ENCODE measurements at regions not wholly inside any gene's neighbourhood (a gene's known extent, or its start where the extent isn't known, plus 50 kb on each side); places are given as distances from the start of the nearest gene placed in this dataset.

DNA sequence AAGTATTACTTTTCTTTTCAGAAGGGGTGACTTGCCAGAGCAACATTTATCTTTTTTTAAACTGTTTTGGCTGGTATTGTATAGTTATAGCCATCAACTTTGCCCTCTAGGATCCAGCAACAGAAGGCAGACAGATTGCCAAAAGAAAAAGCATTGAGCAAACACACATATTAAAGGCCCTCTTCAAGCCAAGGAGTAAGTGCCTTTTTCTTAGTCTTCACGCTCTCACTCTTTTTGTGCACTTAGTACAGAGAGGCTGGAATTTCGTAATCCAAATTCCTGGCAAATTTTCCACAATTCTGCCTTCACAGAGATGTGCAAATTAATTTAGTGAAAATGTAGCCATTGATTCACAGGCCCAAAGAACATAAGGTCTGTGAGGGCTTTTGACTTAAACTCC, 253.1 kb upstream of the EDA2R start:
- TF ChIP-seq, protein P1, sequence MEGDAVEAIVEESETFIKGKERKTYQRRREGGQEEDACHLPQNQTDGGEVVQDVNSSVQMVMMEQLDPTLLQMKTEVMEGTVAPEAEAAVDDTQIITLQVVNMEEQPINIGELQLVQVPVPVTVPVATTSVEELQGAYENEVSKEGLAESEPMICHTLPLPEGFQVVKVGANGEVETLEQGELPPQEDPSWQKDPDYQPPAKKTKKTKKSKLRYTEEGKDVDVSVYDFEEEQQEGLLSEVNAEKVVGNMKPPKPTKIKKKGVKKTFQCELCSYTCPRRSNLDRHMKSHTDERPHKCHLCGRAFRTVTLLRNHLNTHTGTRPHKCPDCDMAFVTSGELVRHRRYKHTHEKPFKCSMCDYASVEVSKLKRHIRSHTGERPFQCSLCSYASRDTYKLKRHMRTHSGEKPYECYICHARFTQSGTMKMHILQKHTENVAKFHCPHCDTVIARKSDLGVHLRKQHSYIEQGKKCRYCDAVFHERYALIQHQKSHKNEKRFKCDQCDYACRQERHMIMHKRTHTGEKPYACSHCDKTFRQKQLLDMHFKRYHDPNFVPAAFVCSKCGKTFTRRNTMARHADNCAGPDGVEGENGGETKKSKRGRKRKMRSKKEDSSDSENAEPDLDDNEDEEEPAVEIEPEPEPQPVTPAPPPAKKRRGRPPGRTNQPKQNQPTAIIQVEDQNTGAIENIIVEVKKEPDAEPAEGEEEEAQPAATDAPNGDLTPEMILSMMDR (IDR thresholded peaks at IDR 0.05; ENCODE audit: insufficient read depth, low read depth, low read length) = no peak
- no peak for TF ChIP-seq EZH2 (IDR thresholded peaks at IDR 0.05; ENCODE audit: insufficient read depth, low read length)

Data from astrocyte (in vitro differentiated cells and primary cell).